ENCODE measurements at regions not wholly inside any gene's neighbourhood (a gene's known extent, or its start where the extent isn't known, plus 50 kb on each side); places are given as distances from the start of the nearest gene placed in this dataset.

DNA sequence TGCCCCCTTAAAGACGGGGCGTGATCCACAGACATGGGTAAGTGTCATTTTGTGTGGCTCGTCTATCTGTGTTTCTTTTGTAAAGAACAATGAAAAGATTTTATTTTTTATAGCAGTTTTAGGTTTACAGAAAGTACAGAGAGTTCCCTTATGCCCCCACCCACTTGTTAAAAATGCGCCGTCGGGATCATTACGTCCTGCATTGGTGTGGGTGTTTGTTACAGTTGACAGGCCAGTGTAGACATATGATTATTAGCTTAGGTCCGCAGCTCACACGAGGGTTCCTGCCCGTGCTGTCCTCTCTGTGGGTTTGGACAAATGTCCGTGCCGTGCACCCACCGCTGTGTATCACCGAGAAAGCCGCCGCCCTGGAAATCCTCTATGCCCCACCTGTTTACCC is 50.5 kb downstream of the RGS12 start:
- DNase-seq (ENCODE audit: low read depth), result no peak
- TF ChIP-seq, protein P1, sequence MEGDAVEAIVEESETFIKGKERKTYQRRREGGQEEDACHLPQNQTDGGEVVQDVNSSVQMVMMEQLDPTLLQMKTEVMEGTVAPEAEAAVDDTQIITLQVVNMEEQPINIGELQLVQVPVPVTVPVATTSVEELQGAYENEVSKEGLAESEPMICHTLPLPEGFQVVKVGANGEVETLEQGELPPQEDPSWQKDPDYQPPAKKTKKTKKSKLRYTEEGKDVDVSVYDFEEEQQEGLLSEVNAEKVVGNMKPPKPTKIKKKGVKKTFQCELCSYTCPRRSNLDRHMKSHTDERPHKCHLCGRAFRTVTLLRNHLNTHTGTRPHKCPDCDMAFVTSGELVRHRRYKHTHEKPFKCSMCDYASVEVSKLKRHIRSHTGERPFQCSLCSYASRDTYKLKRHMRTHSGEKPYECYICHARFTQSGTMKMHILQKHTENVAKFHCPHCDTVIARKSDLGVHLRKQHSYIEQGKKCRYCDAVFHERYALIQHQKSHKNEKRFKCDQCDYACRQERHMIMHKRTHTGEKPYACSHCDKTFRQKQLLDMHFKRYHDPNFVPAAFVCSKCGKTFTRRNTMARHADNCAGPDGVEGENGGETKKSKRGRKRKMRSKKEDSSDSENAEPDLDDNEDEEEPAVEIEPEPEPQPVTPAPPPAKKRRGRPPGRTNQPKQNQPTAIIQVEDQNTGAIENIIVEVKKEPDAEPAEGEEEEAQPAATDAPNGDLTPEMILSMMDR (IDR thresholded peaks at IDR 0.05; ENCODE audit: control insufficient read depth, extremely low read depth, insufficient read depth), result no peak
- no peak overlapping the region for H3K4me3 ChIP-seq (ENCODE audit: low read depth, low read length)

DNA sequence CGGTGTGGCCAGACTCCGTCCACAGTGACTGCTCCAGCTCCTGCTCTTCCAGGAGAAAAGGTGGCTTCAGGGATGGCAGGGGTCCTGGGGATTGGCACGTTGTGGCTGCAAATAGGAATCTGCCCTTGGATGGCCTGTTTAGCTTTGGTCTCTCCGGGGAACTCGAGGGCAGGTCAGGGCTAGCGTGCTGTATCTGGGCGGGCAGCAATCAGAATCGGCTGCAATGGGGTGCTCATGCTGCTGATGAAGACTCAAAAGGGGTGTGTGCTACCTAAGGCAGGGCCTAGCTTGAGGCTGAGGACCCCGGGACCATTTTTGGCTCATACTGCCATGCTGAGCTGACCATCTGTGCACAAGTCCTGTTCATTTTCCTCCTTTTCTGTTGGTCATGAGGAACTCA is 51.3 kb downstream of the RGS12 start:
- DNase-seq (ENCODE audit: low read depth), result no peak
- no peak overlapping the region for H3K4me3 ChIP-seq (ENCODE audit: low read depth, low read length)

DNA sequence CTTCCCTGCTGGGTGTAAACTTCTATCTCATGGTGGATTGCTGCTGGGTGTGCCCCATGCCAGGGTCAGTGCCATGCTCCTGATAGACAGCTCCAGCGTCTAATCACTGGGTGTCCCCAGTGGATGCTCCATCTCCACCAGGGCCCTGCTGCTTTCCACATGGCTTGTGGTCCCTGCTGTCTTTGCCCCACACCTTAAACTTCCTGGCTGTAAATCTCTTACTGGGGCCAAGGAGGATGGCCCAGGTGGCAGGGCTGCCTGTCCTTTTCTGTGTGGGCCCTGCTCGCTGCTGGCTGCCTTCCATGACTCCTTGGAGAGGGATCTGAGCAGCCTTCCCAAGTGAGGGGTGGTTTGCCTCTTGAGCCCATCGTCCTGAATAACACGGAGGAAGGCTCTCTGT is 51.8 kb downstream of the RGS12 start:
- no peak for DNase-seq (ENCODE audit: low read depth)
- TF ChIP-seq, protein P1 (IDR thresholded peaks at IDR 0.05; ENCODE audit: control insufficient read depth, extremely low read depth, insufficient read depth), result no peak
- H3K4me3 ChIP-seq (ENCODE audit: low read depth, low read length), result no peak overlapping the region

More for the DNA sequence above, 51.3 kb downstream of the RGS12 start:
- TF ChIP-seq, protein P1 (IDR thresholded peaks at IDR 0.05; ENCODE audit: control insufficient read depth, extremely low read depth, insufficient read depth), result no peak

DNA sequence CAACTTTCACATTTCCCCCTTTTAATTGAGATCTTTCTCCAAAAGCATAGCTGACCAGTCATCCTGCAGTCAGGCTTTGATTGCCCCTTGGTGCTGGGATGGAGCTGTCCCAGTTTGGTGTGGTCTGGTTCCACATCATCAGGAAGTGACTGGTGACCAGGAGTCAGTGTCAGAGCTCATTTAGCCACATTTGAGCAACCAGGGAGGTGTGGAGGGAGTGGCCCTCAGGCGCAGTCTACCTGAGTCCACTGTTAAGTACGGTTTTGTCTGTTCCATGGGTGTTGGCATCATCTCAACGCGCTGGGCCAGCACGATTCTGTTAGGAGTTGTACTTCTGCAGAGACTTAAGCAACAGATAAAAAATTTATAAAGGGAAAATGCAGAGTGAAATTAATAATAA is 52.6 kb downstream of the RGS12 start:
- no peak overlapping the region for H3K4me3 ChIP-seq (ENCODE audit: low read depth, low read length)
- TF ChIP-seq, protein P1 (IDR thresholded peaks at IDR 0.05; ENCODE audit: control insufficient read depth, extremely low read depth, insufficient read depth), result no peak
- no peak for DNase-seq (ENCODE audit: low read depth)

DNA sequence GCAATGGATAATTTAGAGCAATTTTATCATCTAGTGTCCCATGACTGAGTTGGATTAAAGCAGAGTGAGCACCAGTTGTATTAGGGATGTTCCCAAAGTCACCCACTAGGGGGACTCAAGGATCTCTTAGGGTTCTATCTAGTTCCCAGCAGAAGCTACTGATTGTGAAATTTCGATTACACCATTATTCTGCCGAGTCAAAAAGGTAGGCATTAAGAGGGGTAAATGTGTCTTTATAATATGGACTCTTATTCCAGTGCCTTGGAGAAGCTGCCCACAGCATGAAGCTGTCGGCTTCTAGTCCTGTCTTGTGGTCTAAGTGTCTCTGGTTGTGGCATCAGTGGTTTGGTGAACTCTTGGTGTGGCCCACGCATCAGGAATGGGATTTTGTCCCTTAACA is 53.3 kb downstream of the RGS12 start:
- peak; percentile 32 for DNase-seq (ENCODE audit: low read depth)
- no peak overlapping the region for H3K4me3 ChIP-seq (ENCODE audit: low read depth, low read length)
- TF ChIP-seq, protein P1 (IDR thresholded peaks at IDR 0.05; ENCODE audit: control insufficient read depth, extremely low read depth, insufficient read depth), result peak; percentile 73

DNA sequence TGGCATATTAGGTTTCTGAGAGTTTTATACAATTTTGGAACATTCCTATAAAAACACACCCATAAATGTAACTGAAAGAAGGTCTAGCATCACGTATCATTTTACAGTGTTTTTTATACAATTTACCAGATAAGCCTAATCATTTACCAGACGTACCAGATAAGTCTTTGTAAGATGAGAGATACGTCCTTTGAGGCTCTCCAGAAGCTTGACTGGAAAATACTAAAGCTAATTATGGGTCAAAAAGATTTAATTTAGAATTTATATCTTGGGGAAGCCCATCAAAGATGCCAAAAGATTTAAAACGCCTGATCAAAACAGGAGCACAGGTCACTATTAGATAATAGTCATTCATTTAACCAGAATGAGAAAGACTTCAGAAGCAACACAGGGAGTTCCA is 55.0 kb downstream of the RGS12 start:
- no peak for DNase-seq (ENCODE audit: low read depth)
- TF ChIP-seq, protein P1 (IDR thresholded peaks at IDR 0.05; ENCODE audit: control insufficient read depth, extremely low read depth, insufficient read depth), result no peak
- H3K4me3 ChIP-seq (ENCODE audit: low read depth, low read length), result no peak overlapping the region

DNA sequence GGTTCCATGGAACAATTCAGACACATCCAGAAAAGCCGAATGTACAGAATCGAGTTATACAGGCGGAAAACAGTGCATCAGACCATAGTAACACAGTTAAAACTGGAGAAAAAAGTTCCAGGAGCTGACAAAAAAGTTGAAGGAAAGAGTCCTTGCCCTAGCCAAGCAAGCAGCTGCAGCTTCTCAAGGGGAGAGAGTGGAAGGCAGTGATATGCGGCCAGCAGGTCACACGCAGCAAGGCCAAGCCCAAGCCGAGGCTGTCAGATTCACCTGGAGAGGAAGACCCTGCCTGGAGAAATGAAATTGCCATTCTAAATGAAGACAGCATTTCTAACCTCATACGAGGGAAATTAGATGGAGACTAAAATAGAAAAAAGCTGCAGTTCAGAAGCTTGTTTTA is 55.8 kb downstream of the RGS12 start:
- H3K4me3 ChIP-seq (ENCODE audit: low read depth, low read length), result no peak overlapping the region
- no peak for DNase-seq (ENCODE audit: low read depth)
- TF ChIP-seq, protein P1 (IDR thresholded peaks at IDR 0.05; ENCODE audit: control insufficient read depth, extremely low read depth, insufficient read depth), result no peak
